Panc1 (cell line): ENCODE measurements at regions not wholly inside any gene's neighbourhood (a gene's known extent, or its start where the extent isn't known, plus 50 kb on each side); places are given as distances from the start of the nearest gene placed in this dataset.

Experiments used
- ATAC-seq: fragments of 200-7000 bp; cut with Tn5 transposase; 2 replicates; pipeline ENCODE4 v1.9.1; 2020; ENCODE audit warnings: mild to moderate bottlenecking, moderate library complexity
- BruUV-seq: library from RNA; stranded (reverse); fragments of 400-500 nt; replicated peaks from 2 replicates; lab custom pipeline; 2021; lab: Mats Ljungman, UMichigan
- CTCF ChIA-PET: fragments of 300-600 bp; sonication (Branson Sonifier 250); formaldehyde crosslinking; loops from one replicate; lab custom pipeline; 2022; ENCODE audit warnings: antibody characterized with exemption; lab: Charles Lee
- POLR2A ChIA-PET: fragments of 300-600 bp; sonication (Branson Sonifier 250); formaldehyde crosslinking; loops from one replicate; lab custom pipeline; 2022; ENCODE audit warnings: antibody characterized with exemption; lab: Charles Lee
- DNase-seq: peaks from one replicate; pipeline ENCODE4 v3.0.0-alpha.2; 2010; ENCODE audit warnings: low read depth, low spot score
- H3K27ac ChIP-seq: 2 replicates; pipeline ENCODE4 v1.5.1; 2011; ENCODE audit warnings: mild to moderate bottlenecking, low read length, inconsistent platforms
- H3K27me3 ChIP-seq: fragments of 200-500 bp; sonication (Bioruptor generic); 2 replicates; pipeline ENCODE4 v1.6.0; 2014; ENCODE audit warnings: low read length, inconsistent platforms; ENCODE audit not compliant: control insufficient read depth, insufficient read depth
- H3K36me3 ChIP-seq: fragments of 200-500 bp; sonication (Bioruptor generic); 2 replicates; pipeline ENCODE4 v1.5.1; 2014; ENCODE audit warnings: inconsistent platforms, mild to moderate bottlenecking, low read length, moderate library complexity; ENCODE audit not compliant: control insufficient read depth, insufficient read depth
- H3K4me1 ChIP-seq: 2 replicates; pipeline ENCODE4 v1.5.1; 2011; ENCODE audit warnings: inconsistent platforms, mild to moderate bottlenecking, low read length, moderate library complexity; ENCODE audit not compliant: control insufficient read depth, insufficient read depth
- H3K4me3 ChIP-seq, 2 experiments: 2 replicates each; pipeline ENCODE4 v1.5.1; 2011 to 2012; ENCODE audit warnings: low read depth in 2 of 2, low read length in 2 of 2, mild to moderate bottlenecking in 2 of 2, inconsistent platforms in 1 of 2, moderate library complexity in 1 of 2
- H3K9me3 ChIP-seq: fragments of 200-500 bp; sonication (Bioruptor generic); 2 replicates; pipeline ENCODE4 v1.5.1; 2014; ENCODE audit warnings: low read depth, mild to moderate bottlenecking, inconsistent platforms, low read length, moderate library complexity; ENCODE audit not compliant: control insufficient read depth, insufficient read depth
- POLR2AphosphoS5 ChIP-seq: IDR thresholded peaks from 2 replicates; pipeline ENCODE4 v1.6.1; 2012; ENCODE audit warnings: mild to moderate bottlenecking, low read depth, low read length, moderate library complexity
- SIN3A ChIP-seq: IDR thresholded peaks from 2 replicates; pipeline ENCODE4 v1.6.1; 2012; ENCODE audit warnings: low read depth, mild to moderate bottlenecking, low read length, moderate library complexity, borderline replicate concordance; ENCODE audit not compliant: insufficient read depth
- TCF7L2 ChIP-seq: IDR thresholded peaks from 2 replicates; pipeline ENCODE4 v1.6.1; 2011; ENCODE audit warnings: mild to moderate bottlenecking, low read depth, low read length, inconsistent platforms
- in situ Hi-C: cut with HindIII; loops from 2 replicates; pipeline ENCODE4 v1.10.0; 2016; ENCODE audit warnings: low sequenced_read_pairs, low pct_unique_long_range_greater_than_20kb
- intact Hi-C: fragments of 100-400 bp; cut with micrococcal nuclease; formaldehyde crosslinking; loops from one replicate; pipeline ENCODE4 v1.10.0; 2022; ENCODE audit not compliant: unreplicated experiment
- TF ChIP-seq, protein P1 (sequence below): fragments of 450-650 bp; IDR thresholded peaks from 2 replicates; pipeline ENCODE4 v1.5.1; 2017; ENCODE audit warnings: mild to moderate bottlenecking
- TF ChIP-seq, protein P2 (sequence below), 2 experiments: IDR thresholded peaks; 2 replicates each; pipeline ENCODE4 v1.6.1; 2011 to 2012; ENCODE audit warnings: low read depth in 2 of 2, control low read depth in 1 of 2, low read length in 1 of 2, mild to moderate bottlenecking in 1 of 2, moderate library complexity in 1 of 2; ENCODE audit not compliant: insufficient read depth in 1 of 2

DNA sequence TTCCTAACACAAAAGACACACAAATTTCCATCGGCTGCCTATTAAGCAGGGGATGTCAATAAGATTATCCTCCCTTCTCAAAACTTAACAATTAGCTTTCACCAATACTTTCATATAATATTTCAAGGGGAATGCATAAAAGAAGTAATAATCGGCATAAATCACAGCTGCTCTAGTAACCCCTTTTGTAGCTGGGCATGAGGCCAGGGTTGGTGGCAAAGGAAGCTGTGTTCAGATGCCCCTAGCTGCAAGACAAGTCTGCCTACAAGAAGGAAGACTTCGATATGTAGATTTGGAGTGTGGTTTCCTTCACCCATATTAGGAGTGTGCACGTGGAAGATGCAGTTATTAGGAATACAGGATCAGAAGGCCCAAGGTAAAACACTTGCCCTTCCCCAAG, 156.9 kb upstream of the SSTR4 start:
- ATAC-seq (no peak), DNase-seq (no peak)
- intact Hi-C loops (no loop called here), in situ Hi-C loops (no loop called here)
- H3K4me1 ChIP-seq: no peaks in the 10 kb centered on the region
- ChIA-PET POLR2A (no interaction called here), CTCF (no interaction called here)
- TF ChIP-seq, protein P1, sequence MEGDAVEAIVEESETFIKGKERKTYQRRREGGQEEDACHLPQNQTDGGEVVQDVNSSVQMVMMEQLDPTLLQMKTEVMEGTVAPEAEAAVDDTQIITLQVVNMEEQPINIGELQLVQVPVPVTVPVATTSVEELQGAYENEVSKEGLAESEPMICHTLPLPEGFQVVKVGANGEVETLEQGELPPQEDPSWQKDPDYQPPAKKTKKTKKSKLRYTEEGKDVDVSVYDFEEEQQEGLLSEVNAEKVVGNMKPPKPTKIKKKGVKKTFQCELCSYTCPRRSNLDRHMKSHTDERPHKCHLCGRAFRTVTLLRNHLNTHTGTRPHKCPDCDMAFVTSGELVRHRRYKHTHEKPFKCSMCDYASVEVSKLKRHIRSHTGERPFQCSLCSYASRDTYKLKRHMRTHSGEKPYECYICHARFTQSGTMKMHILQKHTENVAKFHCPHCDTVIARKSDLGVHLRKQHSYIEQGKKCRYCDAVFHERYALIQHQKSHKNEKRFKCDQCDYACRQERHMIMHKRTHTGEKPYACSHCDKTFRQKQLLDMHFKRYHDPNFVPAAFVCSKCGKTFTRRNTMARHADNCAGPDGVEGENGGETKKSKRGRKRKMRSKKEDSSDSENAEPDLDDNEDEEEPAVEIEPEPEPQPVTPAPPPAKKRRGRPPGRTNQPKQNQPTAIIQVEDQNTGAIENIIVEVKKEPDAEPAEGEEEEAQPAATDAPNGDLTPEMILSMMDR: no peak
- TF ChIP-seq TCF7L2: no peak
- TF ChIP-seq, protein P2, sequence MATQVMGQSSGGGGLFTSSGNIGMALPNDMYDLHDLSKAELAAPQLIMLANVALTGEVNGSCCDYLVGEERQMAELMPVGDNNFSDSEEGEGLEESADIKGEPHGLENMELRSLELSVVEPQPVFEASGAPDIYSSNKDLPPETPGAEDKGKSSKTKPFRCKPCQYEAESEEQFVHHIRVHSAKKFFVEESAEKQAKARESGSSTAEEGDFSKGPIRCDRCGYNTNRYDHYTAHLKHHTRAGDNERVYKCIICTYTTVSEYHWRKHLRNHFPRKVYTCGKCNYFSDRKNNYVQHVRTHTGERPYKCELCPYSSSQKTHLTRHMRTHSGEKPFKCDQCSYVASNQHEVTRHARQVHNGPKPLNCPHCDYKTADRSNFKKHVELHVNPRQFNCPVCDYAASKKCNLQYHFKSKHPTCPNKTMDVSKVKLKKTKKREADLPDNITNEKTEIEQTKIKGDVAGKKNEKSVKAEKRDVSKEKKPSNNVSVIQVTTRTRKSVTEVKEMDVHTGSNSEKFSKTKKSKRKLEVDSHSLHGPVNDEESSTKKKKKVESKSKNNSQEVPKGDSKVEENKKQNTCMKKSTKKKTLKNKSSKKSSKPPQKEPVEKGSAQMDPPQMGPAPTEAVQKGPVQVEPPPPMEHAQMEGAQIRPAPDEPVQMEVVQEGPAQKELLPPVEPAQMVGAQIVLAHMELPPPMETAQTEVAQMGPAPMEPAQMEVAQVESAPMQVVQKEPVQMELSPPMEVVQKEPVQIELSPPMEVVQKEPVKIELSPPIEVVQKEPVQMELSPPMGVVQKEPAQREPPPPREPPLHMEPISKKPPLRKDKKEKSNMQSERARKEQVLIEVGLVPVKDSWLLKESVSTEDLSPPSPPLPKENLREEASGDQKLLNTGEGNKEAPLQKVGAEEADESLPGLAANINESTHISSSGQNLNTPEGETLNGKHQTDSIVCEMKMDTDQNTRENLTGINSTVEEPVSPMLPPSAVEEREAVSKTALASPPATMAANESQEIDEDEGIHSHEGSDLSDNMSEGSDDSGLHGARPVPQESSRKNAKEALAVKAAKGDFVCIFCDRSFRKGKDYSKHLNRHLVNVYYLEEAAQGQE (IDR thresholded peaks at IDR 0.05; ENCODE audit: insufficient read depth in 1 of 2, low read depth in 2 of 2, low read length in 1 of 2): no peak
- TF ChIP-seq POLR2AphosphoS5: no peak
- TF ChIP-seq SIN3A: no peak
- H3K9me3 ChIP-seq: no peaks in the 10 kb centered on the region
- no peaks in the 10 kb centered on the region for H3K36me3 ChIP-seq
- H3K27ac ChIP-seq: no peak overlapping the region
- no peaks in the 10 kb centered on the region; the same call in 1 of the 2 replicates for H3K27me3 ChIP-seq
- no peak overlapping the region for H3K4me3 ChIP-seq
- BruUV-seq: no TSS peak

DNA sequence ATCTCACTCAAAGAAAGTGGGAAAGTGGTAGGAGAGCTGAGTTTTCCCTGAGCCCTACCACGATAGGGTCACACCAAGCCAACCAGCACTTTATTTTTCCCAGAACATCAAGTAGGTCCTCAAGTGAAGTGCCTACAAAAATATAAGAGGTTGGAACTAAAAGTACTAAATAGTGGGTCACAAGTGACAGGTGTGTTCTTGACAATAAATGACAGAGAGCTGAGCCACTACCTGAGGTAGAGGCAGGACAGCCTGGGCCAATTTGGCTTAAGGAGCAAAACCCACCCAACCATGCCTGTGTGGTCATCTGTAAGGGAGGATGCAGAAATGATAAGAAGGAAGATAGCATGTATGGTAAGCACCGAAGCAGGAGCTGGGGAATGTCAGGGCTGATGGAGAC, 154.8 kb upstream of the SSTR4 start:
- ATAC-seq (no peak), DNase-seq (no peak)
- H3K27me3 ChIP-seq: no peaks in the 10 kb centered on the region; the same call in 1 of the 2 replicates
- POLR2A ChIA-PET: no interaction called here
- H3K4me1 ChIP-seq: no peaks in the 10 kb centered on the region
- in situ Hi-C loops: no loop called here
- TF ChIP-seq, protein P2 (IDR thresholded peaks at IDR 0.05; ENCODE audit: insufficient read depth in 1 of 2, low read depth in 2 of 2, low read length in 1 of 2): no peak
- TF ChIP-seq POLR2AphosphoS5: no peak
- TF ChIP-seq SIN3A: no peak
- TF ChIP-seq TCF7L2: no peak
- TF ChIP-seq, protein P1: no peak
- BruUV-seq: no TSS peak
- H3K4me3 ChIP-seq: no peak overlapping the region
- CTCF ChIA-PET: no interaction called here
- no peaks in the 10 kb centered on the region for H3K9me3 ChIP-seq
- intact Hi-C loops: no loop called here
- H3K36me3 ChIP-seq: no peaks in the 10 kb centered on the region
- no peak overlapping the region for H3K27ac ChIP-seq
